ENCODE measurements at regions not wholly inside any gene's neighbourhood (a gene's known extent, or its start where the extent isn't known, plus 50 kb on each side); places are given as distances from the start of the nearest gene placed in this dataset.
"Not testable (repeated sequence)": the region's sequence is repeated elsewhere in the genome, so short reads cannot be mapped to it uniquely, and the experiment has no call there.

GRCh38 chr2:89048138-89049066 is 356.9 kb downstream of the RPIA start:
- DNase-seq (ENCODE audit: low spot score in 2 of 2): not testable (repeated sequence)

GRCh38 chr2:89058616-89059015 is 367.1 kb downstream of the RPIA start:
- H3K36me3 ChIP-seq; H3K27ac ChIP-seq; H3K9me3 ChIP-seq; H3K4me1 ChIP-seq; H3K4me3 ChIP-seq; intact Hi-C loops (cut with DNase I); DNase-seq (ENCODE audit: low spot score in 2 of 2); H3K27me3 ChIP-seq: not testable (repeated sequence)

More at GRCh38 chr2:89048138-89049066, 356.9 kb downstream of the RPIA start:
- H3K36me3 ChIP-seq; intact Hi-C loops (cut with DNase I); H3K4me3 ChIP-seq; H3K27me3 ChIP-seq; H3K27ac ChIP-seq; H3K9me3 ChIP-seq; H3K4me1 ChIP-seq: not testable (repeated sequence)
- TF ChIP-seq CTCF (IDR thresholded peaks at IDR 0.05): peak in 1 of 3 experiments; percentile 36

DNA sequence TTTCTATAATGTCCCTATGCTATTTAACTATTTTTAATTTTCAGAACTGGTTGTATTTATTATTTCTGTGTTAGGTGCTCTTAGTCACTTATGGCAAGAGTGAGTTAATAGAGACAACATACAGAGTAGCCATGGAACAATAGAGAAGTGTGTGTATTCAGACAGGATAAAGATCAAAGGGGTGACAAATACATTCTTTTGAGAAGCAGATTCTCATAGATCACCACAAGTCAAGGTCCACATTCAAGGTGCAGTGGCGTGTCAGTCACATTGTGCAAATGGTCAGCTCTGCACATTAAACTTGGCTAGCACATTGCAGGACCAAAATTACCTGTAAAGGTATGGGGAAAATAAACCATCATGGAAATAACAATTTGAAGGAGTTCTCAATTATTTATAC is 369.7 kb downstream of the RPIA start:
- H3K36me3 ChIP-seq; H3K4me1 ChIP-seq; intact Hi-C loops (cut with DNase I); H3K4me3 ChIP-seq; H3K9me3 ChIP-seq; H3K27ac ChIP-seq; H3K27me3 ChIP-seq; DNase-seq (ENCODE audit: low spot score in 2 of 2): not testable (repeated sequence)

- H3K27me3 ChIP-seq; DNase-seq (ENCODE audit: low spot score in 2 of 2); H3K4me3 ChIP-seq; H3K36me3 ChIP-seq; H3K27ac ChIP-seq; intact Hi-C loops (cut with DNase I); H3K4me1 ChIP-seq; H3K9me3 ChIP-seq: not testable (repeated sequence)
Observed at GRCh38 chr2:89076771-89077170, 385.3 kb downstream of the RPIA start.

DNA sequence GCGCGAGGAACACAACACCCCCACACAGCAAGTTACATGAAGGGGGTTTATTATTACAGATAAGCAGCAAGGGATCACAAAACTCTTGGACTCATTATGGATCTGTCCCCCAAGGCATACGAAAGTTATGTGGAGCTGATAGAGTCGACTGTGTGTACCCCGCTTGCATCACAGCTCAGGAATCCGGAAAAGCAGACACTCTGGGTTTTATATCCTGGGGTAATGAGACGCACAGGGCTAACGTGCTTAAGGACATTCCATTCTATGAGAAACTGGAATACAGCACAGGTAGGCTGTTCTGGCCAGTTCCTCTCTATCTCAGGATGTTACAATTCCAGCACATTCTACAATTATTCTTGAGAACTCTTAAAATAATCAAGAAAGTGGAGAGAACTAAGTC is 401.4 kb downstream of the RPIA start:
- H3K4me1 ChIP-seq; DNase-seq (ENCODE audit: low spot score in 2 of 2); intact Hi-C loops (cut with DNase I); H3K4me3 ChIP-seq; H3K9me3 ChIP-seq; H3K36me3 ChIP-seq; H3K27ac ChIP-seq; H3K27me3 ChIP-seq: not testable (repeated sequence)

GRCh38 chr2:89095060-89095459 is 403.6 kb downstream of the RPIA start:
- H3K9me3 ChIP-seq; H3K36me3 ChIP-seq; H3K4me1 ChIP-seq; DNase-seq (ENCODE audit: low spot score in 2 of 2); H3K4me3 ChIP-seq; H3K27me3 ChIP-seq; H3K27ac ChIP-seq; intact Hi-C loops (cut with DNase I): not testable (repeated sequence)

GRCh38 chr2:89102587-89102986 is 411.1 kb downstream of the RPIA start:
- H3K4me1 ChIP-seq; H3K4me3 ChIP-seq; H3K9me3 ChIP-seq; intact Hi-C loops (cut with DNase I); DNase-seq (ENCODE audit: low spot score in 2 of 2); H3K36me3 ChIP-seq; H3K27ac ChIP-seq; H3K27me3 ChIP-seq: not testable (repeated sequence)

DNA sequence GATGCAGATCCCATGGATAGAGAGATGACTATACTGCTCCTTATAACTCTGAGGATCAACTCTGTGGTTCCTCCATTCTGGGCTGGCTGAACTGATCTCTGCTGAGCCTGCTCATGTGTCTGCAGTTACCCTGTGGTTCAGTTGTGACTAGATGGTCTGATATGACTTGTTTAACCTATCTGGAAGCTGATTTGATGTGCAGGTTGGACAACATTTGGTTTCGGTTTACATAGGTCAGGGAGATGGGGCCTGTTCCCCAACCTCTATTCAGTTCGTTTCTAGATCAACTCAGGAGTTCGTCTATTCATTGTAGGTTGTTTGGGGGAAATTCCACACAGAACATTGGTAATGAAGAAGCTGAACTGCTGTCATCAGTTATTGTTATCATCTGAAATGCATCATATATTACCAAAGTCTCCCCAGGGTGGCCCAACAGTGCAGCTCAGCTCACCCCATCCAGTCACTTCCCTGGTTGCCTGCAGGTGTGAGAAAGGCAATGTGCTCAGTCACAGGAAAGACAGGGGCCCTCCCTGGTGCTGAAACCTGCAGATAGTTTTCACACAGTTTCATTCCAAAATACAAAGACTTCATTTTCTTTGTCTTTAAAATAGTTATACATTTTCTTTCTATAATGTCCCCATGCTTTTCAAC is 415.0 kb downstream of the RPIA start:
- H3K4me1 ChIP-seq; intact Hi-C loops (cut with DNase I); H3K36me3 ChIP-seq; H3K27me3 ChIP-seq; H3K4me3 ChIP-seq; H3K27ac ChIP-seq; DNase-seq (ENCODE audit: low spot score in 2 of 2); H3K9me3 ChIP-seq: not testable (repeated sequence)

DNA sequence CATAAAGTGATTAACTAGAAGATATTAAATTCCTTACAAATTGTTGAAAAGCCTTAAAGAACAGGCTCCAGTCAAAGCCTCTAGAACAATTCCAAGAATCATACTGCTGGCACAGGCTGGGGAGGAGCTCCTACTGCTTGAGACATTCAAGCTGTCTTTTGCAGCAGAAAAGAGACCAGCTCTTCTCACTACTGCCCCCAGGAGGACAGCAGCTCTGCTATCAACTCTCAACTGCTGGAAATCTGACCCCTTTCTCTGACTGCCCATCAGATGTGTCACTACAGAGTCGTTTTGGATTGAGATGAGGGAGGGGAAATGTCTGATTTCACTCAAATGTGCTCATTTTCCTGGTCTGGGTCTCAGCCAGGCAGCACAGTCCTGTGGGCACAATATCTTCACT is 421.0 kb downstream of the RPIA start:
- H3K27me3 ChIP-seq; H3K36me3 ChIP-seq; H3K27ac ChIP-seq; H3K4me3 ChIP-seq; intact Hi-C loops (cut with DNase I); H3K4me1 ChIP-seq; H3K9me3 ChIP-seq; DNase-seq (ENCODE audit: low spot score in 2 of 2): not testable (repeated sequence)

- DNase-seq (ENCODE audit: low spot score in 2 of 2); H3K27me3 ChIP-seq; H3K27ac ChIP-seq; intact Hi-C loops (cut with DNase I); H3K4me1 ChIP-seq; H3K36me3 ChIP-seq; H3K4me3 ChIP-seq; H3K9me3 ChIP-seq: not testable (repeated sequence)
Observed at GRCh38 chr2:89113286-89113685, 421.8 kb downstream of the RPIA start.

DNA sequence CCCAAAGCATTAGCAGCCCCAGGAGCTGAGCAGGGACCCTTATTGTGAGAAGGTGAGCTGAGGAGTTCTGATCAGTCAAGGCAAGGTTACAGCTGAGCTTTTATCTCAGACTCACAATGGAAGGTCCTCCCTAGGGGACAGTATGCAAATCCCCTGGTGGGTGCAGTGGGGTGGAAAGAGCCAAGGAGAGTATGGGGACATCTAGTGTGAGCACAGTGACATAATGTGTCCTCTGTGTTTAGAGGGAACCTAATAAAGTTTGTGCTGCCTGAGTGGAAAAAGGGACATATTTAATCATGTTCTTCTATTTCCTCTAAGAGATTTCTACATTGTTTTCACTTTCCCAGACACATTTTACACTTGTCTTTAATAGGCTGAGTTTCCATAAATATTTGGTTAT is 438.0 kb downstream of the RPIA start:
- H3K36me3 ChIP-seq; H3K4me1 ChIP-seq; H3K27me3 ChIP-seq; H3K27ac ChIP-seq; intact Hi-C loops (cut with DNase I); H3K9me3 ChIP-seq; DNase-seq (ENCODE audit: low spot score in 2 of 2); H3K4me3 ChIP-seq: not testable (repeated sequence)

DNA sequence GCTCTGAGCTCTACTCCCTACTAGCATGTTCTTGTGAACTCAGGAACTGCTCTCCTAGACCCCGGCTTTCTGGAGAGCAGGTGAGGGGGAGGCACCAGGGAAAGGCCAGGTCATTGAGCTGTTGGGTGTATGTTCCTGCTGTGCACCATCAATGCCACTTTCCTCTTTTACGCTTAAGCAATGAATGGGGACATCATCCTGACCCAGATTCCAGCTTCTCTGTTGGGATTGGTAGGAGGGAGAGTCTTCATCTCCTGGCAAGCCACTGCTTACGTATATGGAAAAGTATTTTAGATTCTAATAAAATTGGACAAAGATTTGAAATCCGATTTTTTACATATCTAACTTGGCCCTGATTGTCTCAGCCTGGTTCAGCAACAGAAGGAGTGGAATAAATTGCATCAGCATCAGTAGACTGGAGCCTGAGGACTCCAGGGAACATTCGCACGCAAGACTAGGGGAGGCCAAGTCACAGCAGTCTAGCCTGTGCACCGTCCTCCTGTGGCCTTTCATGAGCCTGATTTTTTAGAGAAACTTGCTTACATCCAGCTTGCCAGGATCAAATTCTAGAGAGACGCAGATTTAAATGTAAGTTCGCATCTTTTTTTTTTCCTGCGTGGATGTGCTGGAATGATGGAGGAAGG is 439.3 kb downstream of the RPIA start:
- H3K4me1 ChIP-seq; H3K27me3 ChIP-seq; H3K27ac ChIP-seq; H3K36me3 ChIP-seq; H3K9me3 ChIP-seq; intact Hi-C loops (cut with DNase I); H3K4me3 ChIP-seq; DNase-seq (ENCODE audit: low spot score in 2 of 2): not testable (repeated sequence)

GRCh38 chr2:89142959-89143358 is 451.5 kb downstream of the RPIA start:
- intact Hi-C loops (cut with DNase I): not testable (repeated sequence)

More at GRCh38 chr2:89142959-89143358, 451.5 kb downstream of the RPIA start:
- not testable (repeated sequence) for H3K4me3 ChIP-seq; H3K4me1 ChIP-seq; H3K27ac ChIP-seq; DNase-seq (ENCODE audit: low spot score in 2 of 2); H3K27me3 ChIP-seq; H3K9me3 ChIP-seq; H3K36me3 ChIP-seq

Data from ascending aorta (tissue), 2 donors.